ENCODE measurements at regions not wholly inside any gene's neighbourhood (a gene's known extent, or its start where the extent isn't known, plus 50 kb on each side); places are given as distances from the start of the nearest gene placed in this dataset.

GRCh38 chr3:178044320-178044719 lies 491.9 kb upstream of the KCNMB2 start:
- no peak overlapping the region for H3K4me3 ChIP-seq (ENCODE audit: low read depth, low read length)
- no peak for DNase-seq (ENCODE audit: low read depth)
- TF ChIP-seq, protein P1, sequence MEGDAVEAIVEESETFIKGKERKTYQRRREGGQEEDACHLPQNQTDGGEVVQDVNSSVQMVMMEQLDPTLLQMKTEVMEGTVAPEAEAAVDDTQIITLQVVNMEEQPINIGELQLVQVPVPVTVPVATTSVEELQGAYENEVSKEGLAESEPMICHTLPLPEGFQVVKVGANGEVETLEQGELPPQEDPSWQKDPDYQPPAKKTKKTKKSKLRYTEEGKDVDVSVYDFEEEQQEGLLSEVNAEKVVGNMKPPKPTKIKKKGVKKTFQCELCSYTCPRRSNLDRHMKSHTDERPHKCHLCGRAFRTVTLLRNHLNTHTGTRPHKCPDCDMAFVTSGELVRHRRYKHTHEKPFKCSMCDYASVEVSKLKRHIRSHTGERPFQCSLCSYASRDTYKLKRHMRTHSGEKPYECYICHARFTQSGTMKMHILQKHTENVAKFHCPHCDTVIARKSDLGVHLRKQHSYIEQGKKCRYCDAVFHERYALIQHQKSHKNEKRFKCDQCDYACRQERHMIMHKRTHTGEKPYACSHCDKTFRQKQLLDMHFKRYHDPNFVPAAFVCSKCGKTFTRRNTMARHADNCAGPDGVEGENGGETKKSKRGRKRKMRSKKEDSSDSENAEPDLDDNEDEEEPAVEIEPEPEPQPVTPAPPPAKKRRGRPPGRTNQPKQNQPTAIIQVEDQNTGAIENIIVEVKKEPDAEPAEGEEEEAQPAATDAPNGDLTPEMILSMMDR (IDR thresholded peaks at IDR 0.05; ENCODE audit: low read depth, low read length), result no peak
- TF ChIP-seq, protein P2, sequence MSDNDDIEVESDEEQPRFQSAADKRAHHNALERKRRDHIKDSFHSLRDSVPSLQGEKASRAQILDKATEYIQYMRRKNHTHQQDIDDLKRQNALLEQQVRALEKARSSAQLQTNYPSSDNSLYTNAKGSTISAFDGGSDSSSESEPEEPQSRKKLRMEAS (IDR thresholded peaks at IDR 0.05; ENCODE audit: low read depth, low read length), result no peak

DNA sequence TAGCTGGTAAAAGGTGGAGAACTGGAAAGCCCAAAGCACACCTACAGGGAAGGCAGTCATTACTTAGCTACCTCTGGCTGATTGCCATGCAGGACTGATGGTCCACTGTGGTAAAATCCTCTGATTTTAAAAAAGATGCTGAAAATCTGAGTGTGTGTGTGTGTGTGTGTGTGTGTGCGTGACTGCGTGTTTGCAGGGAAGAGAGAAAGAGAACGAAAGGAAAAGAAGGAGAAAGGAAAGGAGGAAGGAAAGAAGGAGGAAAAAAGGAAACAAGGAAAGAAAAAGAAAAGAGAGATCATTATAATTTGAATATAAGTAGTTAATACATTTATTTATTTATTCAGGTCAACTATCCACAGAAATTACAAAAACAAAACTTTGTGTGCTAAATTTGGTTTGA lies 488.7 kb upstream of the KCNMB2 start:
- TF ChIP-seq, protein P1 (IDR thresholded peaks at IDR 0.05; ENCODE audit: low read depth, low read length), result no peak
- TF ChIP-seq POLR2A (IDR thresholded peaks at IDR 0.05; ENCODE audit: extremely low read depth, insufficient read length) (no peak), MYC (IDR thresholded peaks at IDR 0.05; ENCODE audit: low read depth, low read length) (no peak)
- TF ChIP-seq, protein P2 (IDR thresholded peaks at IDR 0.05; ENCODE audit: low read depth, low read length), result no peak
- no peak for DNase-seq (ENCODE audit: low read depth)
- no peak overlapping the region for H3K4me3 ChIP-seq (ENCODE audit: low read depth, low read length)

- no peak for DNase-seq (ENCODE audit: low read depth)
- no peak overlapping the region for H3K4me3 ChIP-seq (ENCODE audit: low read depth, low read length)
- TF ChIP-seq POLR2A (IDR thresholded peaks at IDR 0.05; ENCODE audit: extremely low read depth, insufficient read length) (no peak), MYC (IDR thresholded peaks at IDR 0.05; ENCODE audit: low read depth, low read length) (no peak)
- TF ChIP-seq, protein P1 (IDR thresholded peaks at IDR 0.05; ENCODE audit: low read depth, low read length), result no peak
- TF ChIP-seq, protein P2 (IDR thresholded peaks at IDR 0.05; ENCODE audit: low read depth, low read length), result no peak
These were observed 487.5 kb upstream of the KCNMB2 start for GRCh38 chr3:178048768-178049167.

- TF ChIP-seq, protein P1 (IDR thresholded peaks at IDR 0.05; ENCODE audit: low read depth, low read length), result no peak
- TF ChIP-seq POLR2A (IDR thresholded peaks at IDR 0.05; ENCODE audit: extremely low read depth, insufficient read length) (no peak), MYC (IDR thresholded peaks at IDR 0.05; ENCODE audit: low read depth, low read length) (no peak)
- TF ChIP-seq, protein P2 (IDR thresholded peaks at IDR 0.05; ENCODE audit: low read depth, low read length), result no peak
- H3K4me3 ChIP-seq (ENCODE audit: low read depth, low read length), result no peak overlapping the region
- DNase-seq (ENCODE audit: low read depth), result no peak
These were observed 481.8 kb upstream of the KCNMB2 start for GRCh38 chr3:178054471-178054870.

DNA sequence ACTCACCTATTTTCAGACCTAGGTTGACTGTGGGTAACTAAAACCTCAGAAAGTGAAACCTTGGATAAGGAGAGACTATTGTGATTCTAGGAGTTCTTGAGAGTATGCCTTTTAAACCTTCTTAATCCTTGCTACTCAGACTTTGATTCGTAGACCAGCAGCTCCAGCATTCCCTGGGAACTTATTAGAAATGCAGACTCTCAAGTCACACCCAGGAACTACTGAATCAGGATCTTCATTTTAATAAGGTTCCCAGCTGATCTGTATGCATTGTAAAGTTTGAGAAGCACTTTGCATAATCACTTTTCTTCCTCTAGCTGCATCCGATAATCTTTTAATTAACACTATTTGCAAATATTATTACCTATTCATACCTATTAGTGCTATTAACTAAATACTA lies 480.3 kb upstream of the KCNMB2 start:
- H3K4me3 ChIP-seq (ENCODE audit: low read depth, low read length), result no peak overlapping the region
- TF ChIP-seq, protein P1 (IDR thresholded peaks at IDR 0.05; ENCODE audit: low read depth, low read length), result no peak
- no peak for TF ChIP-seq MYC (IDR thresholded peaks at IDR 0.05; ENCODE audit: low read depth, low read length)
- no peak for TF ChIP-seq POLR2A (IDR thresholded peaks at IDR 0.05; ENCODE audit: extremely low read depth, insufficient read length)
- TF ChIP-seq, protein P2 (IDR thresholded peaks at IDR 0.05; ENCODE audit: low read depth, low read length), result no peak
- no peak for DNase-seq (ENCODE audit: low read depth)

DNA sequence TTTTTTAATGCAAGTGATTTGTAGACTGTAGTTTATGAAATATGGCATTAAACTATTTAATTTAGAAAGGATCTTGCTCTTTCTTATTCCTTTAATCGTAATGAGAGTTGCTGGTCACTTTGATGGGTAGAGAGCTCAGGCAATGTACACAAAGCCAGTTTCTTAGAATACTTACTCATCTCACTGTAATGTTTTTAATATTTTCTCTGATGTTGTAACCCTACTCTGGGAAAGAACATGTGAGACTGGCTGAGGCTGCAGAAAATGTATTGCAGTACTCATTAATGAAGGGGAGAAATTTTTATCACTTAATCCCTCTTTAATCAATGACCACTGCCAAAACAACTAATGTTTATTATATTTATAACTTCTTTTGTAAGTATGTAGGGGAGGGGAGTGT lies 479.4 kb upstream of the KCNMB2 start:
- no peak for DNase-seq (ENCODE audit: low read depth)
- TF ChIP-seq POLR2A (IDR thresholded peaks at IDR 0.05; ENCODE audit: extremely low read depth, insufficient read length) (no peak), MYC (IDR thresholded peaks at IDR 0.05; ENCODE audit: low read depth, low read length) (no peak)
- TF ChIP-seq, protein P1 (IDR thresholded peaks at IDR 0.05; ENCODE audit: low read depth, low read length), result no peak
- TF ChIP-seq, protein P2 (IDR thresholded peaks at IDR 0.05; ENCODE audit: low read depth, low read length), result no peak
- no peak overlapping the region for H3K4me3 ChIP-seq (ENCODE audit: low read depth, low read length)
